NCI-H2227 (cell line): ENCODE measurements at regions not wholly inside any gene's neighbourhood (a gene's known extent, or its start where the extent isn't known, plus 50 kb on each side); places are given as distances from the start of the nearest gene placed in this dataset.

Experiments
- DNase-seq: peaks from one replicate; lab custom pipeline; 2025; ENCODE audit not compliant: unreplicated experiment; lab: John Stamatoyannopoulos, UW

DNA sequence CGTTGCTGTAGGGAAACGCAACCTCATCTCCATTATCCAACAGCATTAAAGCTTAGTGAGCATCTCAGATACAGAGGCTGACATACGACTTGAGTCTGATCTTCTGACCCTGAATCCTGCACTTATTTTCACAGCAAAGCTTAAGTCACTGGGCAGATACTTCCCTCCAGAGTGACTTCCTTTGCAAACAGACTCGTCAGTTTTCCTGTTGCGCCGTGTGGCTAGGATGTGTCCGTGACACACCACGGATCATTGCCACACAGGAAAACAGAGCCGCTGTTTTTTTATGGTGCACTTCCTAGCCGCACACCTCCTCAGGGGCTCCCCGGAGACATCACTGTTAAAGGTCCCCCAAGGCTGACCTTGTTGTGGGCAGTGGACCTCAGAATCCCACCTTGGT is 94.9 kb upstream of the MKI67 start:
- DNase-seq, result no peak

DNA sequence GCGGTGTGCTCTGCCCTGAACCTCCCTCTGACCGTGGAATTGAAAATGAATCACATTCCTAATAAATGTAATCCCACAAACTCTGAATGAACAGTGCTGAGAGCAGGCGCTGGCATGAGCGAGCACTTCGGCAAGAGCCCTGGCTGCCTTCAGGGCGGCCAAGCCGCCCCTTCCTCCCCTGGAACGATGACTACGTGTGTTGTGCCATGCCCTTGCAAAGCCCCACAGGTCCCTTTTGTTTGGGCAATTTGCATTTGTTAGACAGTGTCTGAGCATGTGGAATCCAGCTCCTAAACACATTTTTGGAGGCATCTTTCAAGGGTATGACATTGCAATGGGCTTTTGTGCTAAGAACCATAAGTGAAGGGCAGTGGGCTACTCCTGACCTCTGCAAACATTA is 95.6 kb upstream of the MKI67 start:
- DNase-seq, result no peak

DNA sequence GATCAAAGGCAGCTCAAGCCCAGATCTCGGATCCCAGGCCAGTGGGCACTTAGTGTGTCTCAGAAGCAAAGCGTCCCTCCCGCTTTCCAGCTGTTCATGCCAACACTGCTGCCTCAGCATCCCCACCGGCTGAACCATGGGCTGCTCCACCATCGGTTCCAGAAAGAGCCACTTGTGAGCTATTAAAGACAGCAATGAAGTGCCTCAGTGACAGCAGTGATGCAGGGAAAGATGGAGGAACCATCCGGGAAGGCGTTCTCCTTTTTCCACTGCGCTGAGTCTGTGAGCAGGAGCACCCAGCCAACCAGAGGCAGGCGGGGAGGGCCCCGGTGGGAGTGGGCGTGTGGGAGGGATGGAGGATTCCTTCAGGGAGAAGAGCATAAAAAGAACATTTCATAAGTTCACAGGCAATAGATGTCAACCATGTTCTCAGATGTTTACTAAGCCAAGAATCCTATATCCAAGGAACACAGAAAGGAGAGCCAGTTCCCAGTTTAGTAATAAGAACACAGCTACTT is 96.2 kb upstream of the MKI67 start:
- no peak for DNase-seq

DNA sequence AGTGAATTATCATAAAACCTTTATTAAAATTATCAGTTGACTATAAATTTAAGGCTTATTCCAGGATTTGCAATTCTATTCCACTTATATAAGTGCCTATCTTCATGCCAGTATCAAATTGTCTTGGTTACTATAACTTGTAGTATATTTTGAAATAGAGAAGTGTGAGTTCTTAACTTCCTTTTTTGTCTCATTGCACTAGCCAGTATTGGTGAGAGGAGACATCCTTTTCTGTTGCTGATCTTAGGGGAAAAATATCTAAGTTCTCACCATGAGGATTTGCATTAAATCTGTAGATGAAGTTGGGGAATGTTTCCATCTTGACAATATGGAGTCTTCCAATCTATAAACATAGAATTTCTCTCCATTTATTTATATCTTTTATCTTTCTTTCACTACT is 104.2 kb upstream of the MKI67 start:
- no peak for DNase-seq

DNA sequence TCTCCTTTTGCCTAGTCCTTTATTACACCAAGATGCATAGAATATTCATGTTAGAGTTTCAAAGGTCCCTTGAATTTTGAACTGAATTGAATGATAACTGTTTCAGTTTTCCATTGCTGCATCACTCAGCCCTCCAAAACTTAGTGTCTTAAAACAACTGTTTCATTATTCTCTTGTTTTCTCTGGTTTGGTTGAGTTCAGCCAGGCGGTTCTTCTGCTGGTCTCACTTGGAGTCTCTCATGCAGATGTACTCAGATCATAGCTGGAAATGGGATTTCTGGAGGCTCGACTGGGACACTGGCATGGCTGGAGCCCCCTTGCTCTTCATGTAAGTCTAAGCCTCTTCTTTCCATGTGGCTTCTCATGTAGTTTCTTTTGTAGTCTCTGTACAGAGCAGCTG is 107.2 kb upstream of the MKI67 start:
- DNase-seq, result no peak

DNA sequence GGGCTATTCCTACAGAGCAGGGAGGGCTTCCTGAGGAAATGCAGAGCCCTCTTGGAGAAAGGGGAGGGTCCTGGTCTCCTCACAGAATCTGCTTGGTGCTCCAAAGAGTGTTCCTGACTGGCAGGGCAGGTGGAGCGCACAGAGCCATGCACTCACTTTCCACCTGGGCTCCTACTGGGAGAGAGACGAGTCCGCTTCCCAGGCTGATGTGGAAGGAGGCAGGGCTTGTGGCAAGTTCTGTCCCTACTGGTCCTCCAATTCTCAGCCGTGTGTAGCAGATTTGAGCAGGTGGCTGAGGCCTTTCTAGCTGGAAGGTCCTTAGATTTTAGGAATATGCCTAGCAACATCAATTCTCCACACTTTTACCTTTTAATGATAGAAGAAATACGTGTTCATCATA is 111.5 kb upstream of the MKI67 start:
- no peak for DNase-seq

DNA sequence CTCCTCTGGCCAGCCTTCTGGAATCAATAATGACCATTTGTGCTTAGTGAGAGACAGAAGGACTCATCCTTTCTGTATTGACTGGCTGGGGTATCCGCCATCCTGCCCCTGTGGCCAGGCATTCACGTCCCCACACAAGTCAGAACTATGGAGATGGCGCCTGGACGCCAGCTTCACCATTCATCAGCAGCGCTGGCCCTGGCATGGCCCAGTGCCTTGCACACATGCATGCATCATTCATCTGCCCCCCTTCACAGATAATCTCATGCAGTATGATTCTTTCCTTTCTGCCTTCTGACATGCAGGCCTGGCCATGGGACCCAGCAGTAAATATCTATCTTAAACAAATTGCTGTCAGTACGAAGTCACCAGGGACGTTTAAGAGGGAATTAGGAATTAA is 114.8 kb upstream of the MKI67 start:
- no peak for DNase-seq

DNA sequence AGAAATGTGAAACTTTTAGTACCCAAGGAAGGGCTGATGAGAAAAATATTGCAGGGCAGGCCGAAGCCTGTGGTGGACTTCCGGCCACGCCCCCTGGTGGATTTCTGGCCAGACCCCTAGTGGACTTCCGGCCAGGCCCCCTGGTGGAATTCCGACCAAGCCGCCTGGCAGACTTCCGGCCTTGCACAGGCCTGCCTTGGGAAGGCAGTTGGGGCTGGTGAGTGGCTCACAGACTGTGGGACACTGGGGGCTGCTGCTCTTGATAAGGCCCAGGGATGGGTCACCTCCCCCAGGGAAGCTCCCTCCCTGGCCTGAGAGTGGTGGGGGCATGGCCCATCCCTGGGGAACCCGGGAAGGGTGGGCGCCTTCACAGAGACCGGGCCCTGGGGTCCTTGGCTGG is 116.4 kb upstream of the MKI67 start:
- no peak for DNase-seq

DNA sequence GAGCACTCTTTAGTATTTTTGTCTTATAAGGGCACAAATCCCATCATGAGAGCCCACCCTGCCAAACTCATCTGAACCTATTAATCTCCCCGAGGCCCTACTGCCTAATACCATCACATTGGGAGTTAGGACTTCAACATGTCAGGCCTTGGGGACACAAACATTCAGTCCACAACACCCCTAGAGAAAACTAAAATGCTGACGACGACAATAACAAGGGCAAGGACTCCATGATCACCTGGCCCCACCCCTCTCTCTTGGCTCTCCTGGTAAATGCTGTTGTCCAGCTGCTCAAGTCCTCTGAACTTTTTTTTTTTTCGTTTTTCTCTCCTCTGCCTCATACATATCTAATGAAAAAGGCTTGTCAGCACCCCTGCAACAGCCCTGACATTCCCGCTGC is 118.8 kb upstream of the MKI67 start:
- no peak for DNase-seq

DNA sequence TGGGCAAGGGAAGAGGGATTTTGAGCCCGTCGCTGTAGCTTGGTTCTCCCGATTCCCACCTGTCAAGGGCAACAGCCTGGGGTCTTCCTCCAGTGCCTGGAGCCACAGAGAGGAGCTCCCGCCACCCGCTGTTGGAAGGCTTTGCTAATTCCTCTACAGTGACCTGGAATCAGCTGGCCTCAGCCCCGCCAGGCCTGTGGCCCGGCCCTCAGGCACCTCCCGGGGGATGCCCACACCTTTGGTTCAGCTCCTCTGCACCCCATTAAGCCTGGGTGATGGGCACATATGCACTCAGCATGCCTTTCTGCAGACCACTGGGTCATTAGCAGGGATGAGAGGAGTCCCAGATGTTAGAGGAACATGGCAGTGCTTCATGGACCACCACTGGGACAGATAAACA is 121.4 kb upstream of the MKI67 start:
- no peak for DNase-seq

DNA sequence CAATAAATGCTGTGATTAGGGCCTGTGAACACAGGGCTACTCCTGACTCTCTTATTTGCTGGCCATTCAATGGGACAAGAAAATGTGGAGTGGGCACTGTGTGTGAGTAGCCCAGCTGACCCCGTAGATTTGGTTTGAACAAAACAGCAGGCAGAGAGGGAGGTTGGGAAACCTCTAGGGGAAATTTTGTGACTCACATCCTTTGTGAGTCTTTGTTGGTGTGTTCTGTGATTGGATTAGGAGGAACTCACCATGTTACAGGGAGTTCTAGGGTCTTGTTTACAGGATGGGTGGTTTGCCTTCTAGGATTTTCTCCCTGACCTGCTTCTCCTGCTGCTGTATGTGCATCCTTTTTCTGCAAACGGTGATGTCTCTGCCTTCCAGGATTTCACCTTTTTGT is 128.3 kb upstream of the MKI67 start:
- DNase-seq, result no peak

DNA sequence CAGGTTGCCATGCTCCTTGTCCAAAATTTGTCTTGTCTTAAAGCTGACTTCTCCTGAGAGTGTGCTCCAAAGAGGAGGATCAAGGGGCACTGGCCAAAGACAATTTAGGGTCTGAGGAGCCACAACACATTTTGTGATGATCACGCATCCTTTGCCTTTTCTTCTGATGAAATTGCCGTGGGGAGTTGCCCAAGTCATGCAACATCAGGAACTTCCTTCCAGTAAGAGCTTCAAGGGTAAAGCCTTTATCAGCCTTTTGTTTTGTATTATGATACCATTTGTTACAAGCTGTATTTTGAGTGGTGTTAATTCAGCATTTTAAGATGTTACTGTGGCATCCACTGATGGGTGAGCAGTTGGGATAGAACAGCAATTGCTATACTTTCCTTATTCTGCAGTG is 131.2 kb upstream of the MKI67 start:
- DNase-seq, result no peak

DNA sequence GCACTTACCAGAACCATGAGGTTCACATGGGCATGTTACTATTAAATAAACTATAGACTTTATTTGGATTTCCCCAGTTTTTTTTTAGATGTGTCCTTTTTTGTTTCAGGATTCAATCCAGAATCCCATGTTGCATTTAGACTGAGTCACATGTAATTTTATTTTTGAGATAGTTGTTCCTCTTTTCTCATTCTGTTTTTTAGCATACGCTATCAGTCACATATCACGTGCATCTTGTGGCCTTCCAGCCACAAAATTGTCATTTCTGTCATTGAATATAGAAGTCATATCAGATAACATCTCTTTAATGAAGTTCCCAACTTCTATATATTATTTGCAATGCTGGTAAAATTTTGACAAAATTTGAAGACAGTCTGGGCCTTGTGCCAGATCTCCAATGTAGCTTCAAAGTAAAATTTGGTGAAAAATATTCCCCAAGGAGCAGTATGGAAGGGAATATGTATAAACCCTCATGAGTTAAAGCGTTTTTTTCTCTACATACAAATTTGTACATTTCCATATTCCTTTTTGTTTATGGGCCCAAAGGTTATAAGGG is 132.3 kb upstream of the MKI67 start:
- no peak for DNase-seq

DNA sequence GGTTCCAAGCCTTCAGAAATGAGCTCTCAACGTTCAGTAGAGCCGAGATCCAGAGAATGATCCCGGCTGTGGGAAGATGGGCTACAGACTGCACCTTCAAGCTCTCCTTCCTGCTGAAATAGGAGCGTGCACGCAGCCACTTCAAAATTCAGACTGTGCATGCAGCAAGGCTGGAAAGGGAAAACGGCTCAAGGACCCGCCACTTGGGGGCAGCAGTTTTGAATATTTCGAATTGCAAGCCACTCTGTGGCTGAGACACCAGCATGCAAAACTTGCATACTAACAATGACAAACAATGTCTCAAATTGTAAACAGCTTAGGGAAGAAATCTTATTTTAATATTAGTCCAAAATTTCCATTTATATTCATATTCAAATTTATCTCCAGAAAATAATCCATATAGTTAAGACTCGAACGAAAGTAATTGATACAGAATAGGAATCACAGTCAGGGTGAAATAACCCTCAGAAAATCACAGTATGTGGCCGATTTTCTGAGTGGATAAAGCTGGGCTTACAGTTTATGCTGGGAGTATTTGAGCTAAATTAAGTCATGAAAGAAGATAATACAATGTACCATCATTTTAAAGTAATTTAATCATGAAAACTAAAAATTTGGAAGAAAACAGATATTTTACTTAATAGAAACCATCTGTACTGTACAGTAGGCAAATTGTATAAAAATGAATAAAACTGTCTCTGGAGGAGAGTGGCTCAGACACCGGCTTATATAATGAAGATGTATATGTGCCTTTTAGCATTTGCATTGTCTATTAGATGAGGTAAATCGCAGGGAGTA is 137.9 kb upstream of the MKI67 start:
- DNase-seq, result peak; percentile 50

DNA sequence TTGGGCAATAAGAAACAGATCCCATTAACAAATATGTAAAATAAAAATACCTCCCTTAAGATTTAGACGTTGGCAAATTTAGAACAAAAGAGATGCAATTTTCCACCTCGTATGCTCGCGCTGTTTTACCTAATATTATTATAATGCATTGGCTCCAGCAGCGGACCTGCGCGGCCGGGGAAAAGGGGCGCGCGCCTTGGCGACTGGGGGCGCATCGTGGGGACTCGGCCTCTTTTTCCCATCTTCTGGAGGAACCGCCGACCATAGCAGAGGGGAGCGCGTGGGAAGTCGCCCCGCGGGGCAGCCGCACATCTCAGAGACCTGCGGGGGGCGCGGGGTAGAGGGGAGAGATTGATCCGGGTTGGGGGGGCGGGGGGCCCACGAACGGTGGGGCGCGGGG is 139.4 kb upstream of the MKI67 start:
- DNase-seq, result no peak

DNA sequence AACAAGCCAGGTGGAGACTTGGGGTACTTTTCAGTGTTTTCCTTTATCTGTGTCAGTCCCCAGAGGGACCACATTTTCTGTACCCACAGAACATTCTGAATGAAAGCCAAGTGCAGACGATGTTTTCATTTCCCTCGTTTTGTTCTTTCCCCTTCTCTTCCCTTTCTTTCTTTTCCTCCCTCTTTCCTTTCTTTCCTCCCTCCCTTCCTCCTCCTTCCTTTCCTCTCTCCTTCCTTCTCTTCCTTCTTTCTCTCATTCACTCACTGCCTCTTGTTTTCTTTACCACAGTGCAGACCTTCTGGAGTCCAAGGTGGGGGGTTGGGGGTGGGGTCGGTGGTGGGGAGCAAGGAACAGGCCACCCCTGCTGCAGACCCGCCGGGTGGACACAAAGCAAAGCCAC is 141.4 kb upstream of the MKI67 start:
- no peak for DNase-seq

DNA sequence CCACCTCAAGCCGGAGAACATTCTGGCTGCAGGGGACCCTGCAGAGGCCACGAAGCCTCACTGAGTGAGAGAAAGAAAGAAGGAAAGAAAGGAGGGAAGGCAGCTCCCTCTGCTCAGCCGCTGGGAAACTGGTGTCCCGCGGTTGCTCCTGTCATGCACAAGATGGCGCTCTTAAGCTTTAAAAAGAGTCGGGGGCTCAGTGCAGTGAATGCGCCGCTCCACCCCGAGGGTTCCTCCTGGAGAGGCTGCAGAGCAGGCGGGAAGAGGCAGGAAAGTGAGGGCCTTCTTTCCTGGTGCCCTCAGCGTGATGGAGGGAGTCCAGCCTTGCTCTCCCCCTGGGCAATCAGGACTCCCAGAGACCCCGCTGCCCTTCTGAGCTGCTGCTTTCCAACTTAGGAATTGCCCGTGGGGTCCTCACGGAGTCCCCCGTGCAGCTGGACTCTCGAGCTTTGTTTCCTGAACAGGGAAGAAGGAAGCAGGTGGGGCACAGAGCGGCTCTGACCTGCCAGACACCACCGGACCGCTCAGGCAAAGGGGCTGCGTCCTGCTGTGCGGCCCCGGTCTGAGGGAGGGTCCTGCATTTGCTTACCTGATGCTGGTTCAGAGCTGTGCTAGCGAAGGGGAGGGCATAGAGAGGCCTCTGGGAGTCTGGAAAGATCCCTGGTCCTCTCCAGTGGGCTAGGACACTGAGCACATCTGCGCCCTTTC is 141.9 kb upstream of the MKI67 start:
- DNase-seq, result peak; percentile 70

DNA sequence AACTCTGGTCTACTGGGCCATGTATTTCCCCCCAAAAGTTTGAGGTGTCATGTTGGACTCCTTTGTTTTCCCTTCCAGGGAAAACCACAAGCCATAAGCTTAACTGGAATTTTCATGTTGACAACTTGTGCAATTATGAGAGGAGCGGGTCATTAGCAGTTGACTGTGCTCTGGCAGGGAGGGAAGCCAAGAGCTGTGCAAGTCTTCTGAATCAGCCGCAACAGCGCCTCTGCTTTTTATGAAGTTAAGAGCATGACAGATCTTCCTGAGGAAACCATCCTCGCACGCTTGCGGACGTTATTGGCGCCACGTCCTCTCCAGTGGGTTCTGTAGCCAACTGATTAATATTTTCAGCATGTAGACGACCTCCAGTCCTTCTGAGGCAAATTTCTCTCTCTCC is 148.7 kb upstream of the MKI67 start:
- DNase-seq, result no peak

DNA sequence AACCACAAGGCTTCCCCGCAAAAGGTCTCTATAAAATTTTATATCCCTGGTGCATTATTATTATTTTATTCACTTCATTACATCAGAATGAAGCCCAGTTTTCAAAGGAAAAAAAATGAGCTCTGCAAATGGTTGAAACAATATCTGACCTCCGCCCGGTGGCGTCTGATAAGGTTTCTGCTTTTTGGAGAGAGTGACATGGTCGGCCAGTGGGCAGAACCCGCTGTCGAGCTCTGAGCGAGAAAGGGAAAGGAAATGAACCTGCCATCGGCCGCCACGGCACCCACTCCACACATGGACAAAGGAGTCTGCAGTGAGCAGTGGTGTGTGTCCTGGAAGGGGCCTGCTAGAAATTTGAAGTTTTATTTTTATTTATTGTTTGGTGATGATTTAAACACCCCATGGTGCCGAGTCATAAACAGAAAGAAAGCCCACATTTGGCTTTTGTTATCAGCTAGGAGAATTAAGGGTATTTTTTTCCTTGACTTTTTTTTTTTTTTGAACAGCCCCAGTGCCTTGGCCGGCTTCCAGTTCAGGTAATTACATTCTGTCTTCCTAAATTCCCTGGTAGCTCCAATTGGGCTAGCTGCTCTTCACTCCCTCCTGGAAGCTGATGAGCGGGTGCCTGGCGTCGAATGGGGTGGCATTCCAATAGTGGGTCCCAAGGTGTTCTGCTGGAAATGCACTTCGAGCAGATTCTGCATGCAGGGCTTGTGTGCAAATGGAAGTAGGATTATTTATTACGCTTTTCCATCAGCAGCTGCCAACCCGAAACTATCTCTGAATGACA is 149.4 kb upstream of the MKI67 start:
- DNase-seq, result no peak

DNA sequence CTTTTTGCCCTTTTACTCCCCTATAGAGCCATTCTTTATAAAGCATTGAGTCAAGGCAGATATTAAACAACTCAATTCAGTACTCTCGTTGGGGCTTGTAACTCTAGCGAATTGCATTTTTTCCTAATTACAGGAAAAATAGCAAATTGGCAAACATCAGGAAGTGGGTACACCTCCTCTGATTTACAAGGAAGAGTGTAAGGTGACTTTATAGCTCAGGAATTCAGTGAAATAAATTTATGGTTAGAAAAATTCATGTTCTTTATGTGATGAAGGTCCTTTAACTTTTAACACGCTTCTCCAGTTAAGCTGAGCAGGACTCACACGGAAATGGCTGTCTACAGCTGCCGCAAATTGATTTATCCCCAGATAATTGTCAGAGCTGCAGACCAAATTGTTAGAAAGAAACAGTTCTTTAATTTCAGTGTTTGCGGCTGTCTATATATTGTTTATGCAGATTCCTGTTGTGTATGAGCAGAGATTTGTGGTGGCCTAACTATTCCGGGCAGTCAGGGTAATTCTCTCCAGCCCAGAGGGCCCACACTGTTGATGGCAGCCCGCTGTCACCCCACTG is 151.1 kb upstream of the MKI67 start:
- DNase-seq, result no peak

DNA sequence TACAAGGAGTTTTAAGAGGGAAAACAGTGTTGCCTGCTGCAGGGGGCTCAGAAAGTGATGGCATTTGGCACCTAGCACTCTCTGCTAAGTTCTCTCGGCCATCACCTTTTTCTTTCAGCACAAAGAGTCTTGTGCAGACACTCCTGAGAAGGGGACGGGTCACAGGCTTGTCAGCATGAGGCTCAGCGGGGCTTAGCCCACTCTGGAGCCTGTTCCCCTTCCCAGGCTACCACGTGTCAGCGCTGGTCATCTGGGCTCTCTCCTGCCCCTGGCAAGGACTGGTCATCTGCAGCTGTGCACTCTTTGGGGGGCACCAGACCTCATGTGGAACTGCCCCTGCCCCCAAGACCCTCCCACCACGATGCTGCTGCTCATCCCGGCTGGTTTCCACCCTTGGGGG is 152.1 kb upstream of the MKI67 start:
- no peak for DNase-seq
